ENCODE measurements at regions not wholly inside any gene's neighbourhood (a gene's known extent, or its start where the extent isn't known, plus 50 kb on each side); places are given as distances from the start of the nearest gene placed in this dataset.

DNA sequence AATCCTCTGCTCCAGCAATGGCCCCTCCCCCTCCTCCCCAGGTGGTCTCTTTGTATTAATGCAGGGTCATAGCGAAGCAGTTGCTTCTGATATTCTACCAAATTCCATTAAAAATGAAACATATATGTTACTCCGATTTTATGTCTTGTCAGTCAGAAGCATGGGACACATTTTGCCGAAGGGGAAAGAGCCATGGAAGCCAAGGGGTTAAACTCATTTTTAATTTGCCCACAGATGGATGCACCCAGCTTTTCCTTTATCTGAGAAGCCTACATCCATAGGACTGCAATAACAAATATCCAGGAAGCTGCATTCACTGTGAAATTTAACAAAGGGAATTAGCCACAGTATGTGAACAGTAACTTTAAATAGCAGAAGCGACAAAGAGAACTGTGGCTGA, 688.2 kb downstream of the QKI start:
- H3K4me3 ChIP-seq (ENCODE audit: control insufficient read depth, low read depth, low read length), result no peak overlapping the region
- TF ChIP-seq, protein P1, sequence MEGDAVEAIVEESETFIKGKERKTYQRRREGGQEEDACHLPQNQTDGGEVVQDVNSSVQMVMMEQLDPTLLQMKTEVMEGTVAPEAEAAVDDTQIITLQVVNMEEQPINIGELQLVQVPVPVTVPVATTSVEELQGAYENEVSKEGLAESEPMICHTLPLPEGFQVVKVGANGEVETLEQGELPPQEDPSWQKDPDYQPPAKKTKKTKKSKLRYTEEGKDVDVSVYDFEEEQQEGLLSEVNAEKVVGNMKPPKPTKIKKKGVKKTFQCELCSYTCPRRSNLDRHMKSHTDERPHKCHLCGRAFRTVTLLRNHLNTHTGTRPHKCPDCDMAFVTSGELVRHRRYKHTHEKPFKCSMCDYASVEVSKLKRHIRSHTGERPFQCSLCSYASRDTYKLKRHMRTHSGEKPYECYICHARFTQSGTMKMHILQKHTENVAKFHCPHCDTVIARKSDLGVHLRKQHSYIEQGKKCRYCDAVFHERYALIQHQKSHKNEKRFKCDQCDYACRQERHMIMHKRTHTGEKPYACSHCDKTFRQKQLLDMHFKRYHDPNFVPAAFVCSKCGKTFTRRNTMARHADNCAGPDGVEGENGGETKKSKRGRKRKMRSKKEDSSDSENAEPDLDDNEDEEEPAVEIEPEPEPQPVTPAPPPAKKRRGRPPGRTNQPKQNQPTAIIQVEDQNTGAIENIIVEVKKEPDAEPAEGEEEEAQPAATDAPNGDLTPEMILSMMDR (IDR thresholded peaks at IDR 0.05; ENCODE audit: control insufficient read depth, insufficient read depth, low read depth, low read length, missing control alignments), result no peak
- no peak for DNase-seq (ENCODE audit: low read depth)

DNA sequence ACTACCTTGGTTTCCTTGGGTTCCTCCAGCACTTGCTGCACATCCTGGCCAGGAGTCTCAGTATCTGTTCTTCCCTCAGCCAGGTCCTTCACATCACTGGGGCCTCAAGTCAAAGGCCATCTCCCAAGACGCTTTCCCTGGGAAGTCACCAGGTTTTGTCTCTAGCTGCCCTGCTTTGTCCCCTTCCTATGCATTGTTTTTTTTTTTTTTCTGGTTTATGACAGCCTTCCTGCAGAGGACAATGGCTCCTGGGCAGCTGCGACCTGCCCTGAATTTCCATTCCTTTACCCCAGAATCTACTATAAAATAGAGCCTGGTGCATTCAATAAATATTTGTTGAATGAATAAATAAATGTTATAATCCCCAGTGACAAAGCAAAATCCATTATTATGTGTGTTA, 687.3 kb downstream of the QKI start:
- DNase-seq (ENCODE audit: low read depth), result no peak
- TF ChIP-seq, protein P1 (IDR thresholded peaks at IDR 0.05; ENCODE audit: control insufficient read depth, insufficient read depth, low read depth, low read length, missing control alignments), result no peak
- no peak overlapping the region for H3K4me3 ChIP-seq (ENCODE audit: control insufficient read depth, low read depth, low read length)

DNA sequence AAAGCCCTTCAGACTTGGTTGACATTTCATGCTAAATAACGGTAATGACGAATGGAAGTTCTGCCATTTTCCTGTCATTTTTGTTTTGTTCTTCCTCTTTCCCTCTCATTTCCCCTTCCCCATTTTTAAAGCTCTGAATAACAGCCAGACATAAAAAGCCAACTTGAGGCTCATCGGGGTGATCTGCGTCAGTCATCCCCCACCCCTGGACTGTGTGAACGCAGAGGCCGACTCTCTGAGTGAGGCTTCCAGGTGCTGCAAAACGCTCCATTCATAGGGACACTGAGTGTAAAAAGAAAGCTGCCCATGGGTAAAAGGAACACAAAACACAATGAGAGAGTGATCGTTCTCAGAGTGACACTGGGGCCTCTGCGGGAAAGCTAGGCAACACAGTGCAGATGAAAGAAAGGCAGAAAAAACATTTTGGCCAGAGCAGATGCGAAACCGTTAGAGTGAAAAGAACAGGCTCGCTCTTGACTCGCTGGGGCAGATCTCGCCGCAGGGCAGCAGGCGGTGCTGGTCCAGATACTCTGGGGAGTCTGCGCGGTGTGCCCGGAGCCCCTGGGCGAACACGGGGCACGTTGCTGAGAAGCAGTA, 684.8 kb downstream of the QKI start:
- H3K4me3 ChIP-seq (ENCODE audit: control insufficient read depth, low read depth, low read length), result no peak overlapping the region
- TF ChIP-seq, protein P1 (IDR thresholded peaks at IDR 0.05; ENCODE audit: control insufficient read depth, insufficient read depth, low read depth, low read length, missing control alignments), result no peak
- no peak for DNase-seq (ENCODE audit: low read depth)

DNA sequence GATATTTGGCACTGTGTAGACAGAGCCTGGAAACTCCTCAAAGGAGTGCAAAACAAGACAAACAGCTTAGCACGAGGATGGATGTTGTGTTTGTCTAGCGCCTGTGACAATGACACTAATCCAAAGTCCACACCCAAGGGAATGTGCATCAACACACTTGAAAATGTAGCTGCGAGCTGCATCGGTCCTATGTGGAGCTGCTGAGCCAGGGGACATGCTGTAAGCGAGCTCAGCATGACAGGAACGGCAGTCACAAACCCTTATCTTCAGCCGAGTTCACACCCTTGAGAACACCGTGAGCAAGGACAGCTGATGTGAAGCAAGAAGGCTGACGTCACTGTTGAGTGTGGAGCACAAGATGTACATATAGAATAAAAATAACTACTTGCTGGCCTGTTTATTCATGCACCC, 684.3 kb downstream of the QKI start:
- TF ChIP-seq, protein P1 (IDR thresholded peaks at IDR 0.05; ENCODE audit: control insufficient read depth, insufficient read depth, low read depth, low read length, missing control alignments), result no peak
- no peak overlapping the region for H3K4me3 ChIP-seq (ENCODE audit: control insufficient read depth, low read depth, low read length)
- no peak for DNase-seq (ENCODE audit: low read depth)

DNA sequence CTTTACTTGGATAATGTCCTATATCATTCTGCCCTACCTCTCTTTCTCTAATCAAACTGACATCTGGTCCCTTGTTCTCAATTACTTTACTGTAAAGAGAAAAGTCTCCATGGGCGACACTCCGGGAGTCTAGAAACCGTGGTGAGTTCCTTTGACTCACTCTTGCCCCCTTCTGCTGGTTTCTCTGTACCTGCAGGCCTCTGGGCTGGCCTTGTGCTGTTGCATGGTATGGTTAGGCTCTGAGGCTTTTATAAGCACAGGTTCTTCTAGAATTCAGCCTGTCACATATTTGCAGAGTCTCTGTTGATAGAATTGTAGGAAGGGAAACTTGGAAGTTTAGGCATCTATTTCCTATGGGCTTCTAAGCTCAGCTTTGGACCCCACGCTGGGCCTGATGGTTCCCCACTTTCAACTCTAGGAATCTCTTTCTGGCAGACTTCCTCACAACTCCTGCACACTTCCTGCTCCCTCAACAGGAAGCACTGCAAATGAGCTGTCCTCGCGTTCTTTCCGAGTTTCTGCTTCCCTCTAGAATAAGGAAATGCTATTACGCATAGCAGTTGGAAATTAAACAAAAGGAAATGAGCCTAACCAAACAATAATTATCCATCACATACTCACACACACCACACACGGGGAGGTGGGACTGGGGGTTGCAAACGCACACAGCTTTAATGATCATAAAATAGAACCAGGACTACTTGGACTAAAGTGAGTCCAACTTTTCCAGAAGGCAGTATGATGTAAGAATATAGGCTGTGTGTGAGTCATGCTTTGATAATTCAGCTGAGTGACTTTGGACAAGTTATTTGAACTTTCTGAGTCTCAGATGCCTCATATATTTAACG, 683.3 kb downstream of the QKI start:
- DNase-seq (ENCODE audit: low read depth), result no peak
- no peak overlapping the region for H3K4me3 ChIP-seq (ENCODE audit: control insufficient read depth, low read depth, low read length)
- TF ChIP-seq, protein P1 (IDR thresholded peaks at IDR 0.05; ENCODE audit: control insufficient read depth, insufficient read depth, low read depth, low read length, missing control alignments), result no peak

DNA sequence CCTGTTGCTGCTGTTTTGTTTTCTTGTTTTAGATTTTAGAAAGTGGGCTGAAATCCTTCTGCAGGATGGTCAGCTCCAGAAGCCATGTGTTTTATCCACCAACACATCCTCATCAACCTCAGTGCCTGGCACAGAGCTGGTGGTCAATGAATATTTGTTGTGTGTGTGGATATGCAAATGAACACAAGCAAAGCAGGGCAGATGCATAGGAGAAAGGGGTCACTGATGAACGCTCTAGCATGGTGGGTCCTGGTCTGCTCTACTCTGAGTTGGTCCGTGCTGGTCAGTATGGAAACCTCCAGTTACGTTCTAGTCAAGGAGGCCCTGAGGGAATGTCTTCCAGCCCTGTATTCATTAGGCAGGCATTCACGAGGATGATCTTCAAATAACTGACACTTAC, 682.5 kb downstream of the QKI start:
- TF ChIP-seq, protein P1 (IDR thresholded peaks at IDR 0.05; ENCODE audit: control insufficient read depth, insufficient read depth, low read depth, low read length, missing control alignments), result no peak
- no peak overlapping the region for H3K4me3 ChIP-seq (ENCODE audit: control insufficient read depth, low read depth, low read length)
- no peak for DNase-seq (ENCODE audit: low read depth)

Measured in AG09309 (cell line).